ENCODE measurements at regions not wholly inside any gene's neighbourhood (a gene's known extent, or its start where the extent isn't known, plus 50 kb on each side); places are given as distances from the start of the nearest gene placed in this dataset.

- in situ Hi-C loops (cut with MboI), result no loop called here
- Histone ChIP-seq H4K20me1 (replicated peaks; ENCODE audit: control insufficient read depth, insufficient read depth, low read length) (no peaks in the 10 kb centered on the region), H3K4me2 (ENCODE audit: insufficient read depth, low read length) (no peak overlapping the region), H3K79me2 (ENCODE audit: control insufficient read depth, insufficient read depth, low read length) (no peaks in the 10 kb centered on the region), H3K9me3 (replicated peaks; ENCODE audit: control insufficient read depth, insufficient read depth, low read depth, low read length) (no peaks in the 10 kb centered on the region), H3K36me3 (ENCODE audit: control insufficient read depth, insufficient read depth, low read length) (no peaks in the 10 kb centered on the region), H3K4me3 (no peak overlapping the region), H3K9ac (ENCODE audit: insufficient read depth in 1 of 2, low read depth in 2 of 2, low read length in 2 of 2) (no peak overlapping the region), H3K27ac (ENCODE audit: extremely low read depth, low read depth, low read length) (no peak overlapping the region), H3K4me1 (replicated peaks in 1 of 2; ENCODE audit: control insufficient read depth in 2 of 2, insufficient read depth in 2 of 2, low read length in 2 of 2) (no peaks in the 10 kb centered on the region), H2AFZ (ENCODE audit: low read depth, low read length) (no peak overlapping the region), H3K27me3 (ENCODE audit: control insufficient read depth in 2 of 2, insufficient read depth in 2 of 2, low read length in 2 of 2) (peaks cover 0 to 5% of the 10 kb centered on the region in 2 experiments; a peak in 1 of 5 replicates), H3K9me1 (ENCODE audit: control insufficient read depth, insufficient read depth, low read length) (no peaks in the 10 kb centered on the region)
- DNase-seq (ENCODE audit: extremely low read depth in 1 of 4, low spot score in 3 of 4) (no peak), ATAC-seq (no peak), FAIRE-seq (no peak)
- 0% methylated on average over 7 of the region's 7 CpGs for WGBS (ENCODE audit: insufficient coverage, low coverage, missing lambda C conversion rate)
- intact Hi-C loops (cut with micrococcal nuclease), result no loop called here
- BruUV-seq (replicated peaks), result no TSS peak
- POLR2A ChIA-PET, result interaction anchor here (0.7 kb wide), 1 partner anchor 35 kb away, joined by 3 read pairs; no protein-coding TSS in a partner anchor
- TF ChIP-seq DACH1 (IDR thresholded peaks at IDR 0.05; ENCODE audit: partially characterized antibody), result no peak
- TF ChIP-seq ZNF444 (CRISPR knock-in tag; IDR thresholded peaks at IDR 0.05), result no peak
- no peak for TF ChIP-seq CHAMP1 (IDR thresholded peaks at IDR 0.05)
- no peak for TF ChIP-seq CBFB (CRISPR knock-in tag; IDR thresholded peaks at IDR 0.05)
- no peak for TF ChIP-seq ZNF639 (CRISPR knock-in tag; conservative IDR thresholded peaks at IDR 0.05 in 1 of 2, IDR thresholded peaks at IDR 0.05 in 1 of 2)
- TF ChIP-seq ZNF668 (CRISPR knock-in tag; IDR thresholded peaks at IDR 0.05), result no peak
- no peak for TF ChIP-seq CUX1 (CRISPR knock-in tag; IDR thresholded peaks at IDR 0.05)
- no peak for TF ChIP-seq SIRT6 (IDR thresholded peaks at IDR 0.05; ENCODE audit: low read depth, low read length)
- TF ChIP-seq GABPA (tag; conservative IDR thresholded peaks at IDR 0.05; ENCODE audit: low read depth), result no peak
- CTCF ChIA-PET (ENCODE audit: low intra/inter-chr PET ratio), result no interaction called here
Observed at GRCh38 chr2:129479892-129480291, 499.6 kb upstream of the RAB6C start.
